GM10248 (cell line): ENCODE measurements at regions not wholly inside any gene's neighbourhood (a gene's known extent, or its start where the extent isn't known, plus 50 kb on each side); places are given as distances from the start of the nearest gene placed in this dataset.

Source experiments
- CTCF ChIA-PET: fragments of 300-600 bp; sonication (Branson Sonifier 250); formaldehyde crosslinking; extraction: SDS; loops from one replicate; lab custom pipeline; 2021; ENCODE audit warnings: antibody characterized with exemption; lab: Yijun Ruan, JAX
- POLR2A ChIA-PET: fragments of 350-650 bp; sonication (Branson Sonifier 250); formaldehyde crosslinking; extraction: SDS; loops from one replicate; lab custom pipeline; 2020; ENCODE audit warnings: antibody characterized with exemption; lab: Yijun Ruan, JAX
- DNase-seq: peaks from one replicate; pipeline ENCODE4 v3.0.0; 2012; ENCODE audit errors: extremely low spot score
- CTCF ChIP-seq: IDR thresholded peaks from 2 replicates; pipeline ENCODE4 v1.5.1; 2012; ENCODE audit warnings: mild to moderate bottlenecking, low read depth; ENCODE audit errors: extremely low read depth, missing control alignments, control extremely low read depth

GRCh38 chr16:26198221-26198620 is 506.5 kb downstream of the HS3ST4 start:
- no peak for TF ChIP-seq CTCF
- POLR2A ChIA-PET: no interaction called here
- no peak for DNase-seq
- CTCF ChIA-PET: interaction anchor here (2.1 kb wide), 1 partner anchor 9 kb away, joined by 6 read pairs; no protein-coding TSS in a partner anchor

- no peak for DNase-seq
- no peak for TF ChIP-seq CTCF
- ChIA-PET POLR2A (no interaction called here), CTCF (interaction anchor here (2.6 kb wide), 1 partner anchor 13 kb away, joined by 5 read pairs; no protein-coding TSS in a partner anchor)
Measured at GRCh38 chr16:26204138-26204537, 512.4 kb downstream of the HS3ST4 start.

- TF ChIP-seq CTCF: no peak
- CTCF ChIA-PET: interaction anchor here (0.7 kb wide), 1 partner anchor 76 kb away, joined by 3 read pairs; no protein-coding TSS in a partner anchor
- POLR2A ChIA-PET: no interaction called here
- DNase-seq: no peak
Measured at GRCh38 chr16:26211542-26211941, 519.8 kb downstream of the HS3ST4 start.

- no peak for TF ChIP-seq CTCF
- ChIA-PET POLR2A (no interaction called here), CTCF (no interaction called here)
- DNase-seq: no peak
Measured at GRCh38 chr16:26212599-26212998, 520.8 kb downstream of the HS3ST4 start.

GRCh38 chr16:26214581-26215174 is 522.9 kb downstream of the HS3ST4 start:
- no peak for TF ChIP-seq CTCF
- DNase-seq: no peak
- POLR2A ChIA-PET: no interaction called here
- CTCF ChIA-PET: interaction anchor here (1.2 to 1.5 kb wide), 2 partner anchors 8 to 13 kb away, joined by 4 to 5 read pairs; no protein-coding TSS in a partner anchor

- TF ChIP-seq CTCF: no peak
- ChIA-PET CTCF (interaction anchor here (1.2 kb wide), 1 partner anchor 26 kb away, joined by 5 read pairs; no protein-coding TSS in a partner anchor), POLR2A (no interaction called here)
- no peak for DNase-seq
Measured at GRCh38 chr16:26220894-26221293, 529.1 kb downstream of the HS3ST4 start.
